ENCODE measurements at regions not wholly inside any gene's neighbourhood (a gene's known extent, or its start where the extent isn't known, plus 50 kb on each side); places are given as distances from the start of the nearest gene placed in this dataset.

GRCh38 chr17:34458266-34458665, 95.2 kb upstream of the CCL1 start:
- intact Hi-C loops (cut with micrococcal nuclease) = no loop called here
- Histone ChIP-seq H3K4me3 (no peak overlapping the region), H3K27me3 (ENCODE audit: low read depth) (peaks cover 94% of the 10 kb centered on the region), H3K4me1 (no peaks in the 10 kb centered on the region), H3K27ac (replicated peaks) (no peak overlapping the region), H3K36me3 (no peaks in the 10 kb centered on the region), H3K9me3 (replicated peaks) (no peaks in the 10 kb centered on the region)
- DNase-seq = no peak
- TF ChIP-seq CTCF (IDR thresholded peaks at IDR 0.05; ENCODE audit: borderline replicate concordance) = no peak

- no peak for TF ChIP-seq CTCF (IDR thresholded peaks at IDR 0.05; ENCODE audit: borderline replicate concordance)
- no peaks in the 10 kb centered on the region for H3K4me1 ChIP-seq
- DNase-seq = no peak
- no peaks in the 10 kb centered on the region for H3K9me3 ChIP-seq (replicated peaks)
- H3K27me3 ChIP-seq (ENCODE audit: low read depth) = peaks cover 93% of the 10 kb centered on the region
- H3K27ac ChIP-seq (replicated peaks) = no peak overlapping the region
- no peak overlapping the region for H3K4me3 ChIP-seq
- no peaks in the 10 kb centered on the region for H3K36me3 ChIP-seq
- intact Hi-C loops (cut with micrococcal nuclease) = no loop called here
Measured at GRCh38 chr17:34456121-34456520, 93.1 kb upstream of the CCL1 start.

- H3K36me3 ChIP-seq = no peaks in the 10 kb centered on the region
- no peak for DNase-seq
- no peak overlapping the region for H3K27ac ChIP-seq (replicated peaks)
- intact Hi-C loops (cut with micrococcal nuclease) = no loop called here
- H3K27me3 ChIP-seq (ENCODE audit: low read depth) = peaks cover 79% of the 10 kb centered on the region
- no peaks in the 10 kb centered on the region for H3K4me1 ChIP-seq
- no peak overlapping the region for H3K4me3 ChIP-seq
- no peak for TF ChIP-seq CTCF (IDR thresholded peaks at IDR 0.05; ENCODE audit: borderline replicate concordance)
- H3K9me3 ChIP-seq (replicated peaks) = no peaks in the 10 kb centered on the region
Measured at GRCh38 chr17:34452769-34453168, 89.7 kb upstream of the CCL1 start.

GRCh38 chr17:34451313-34451712, 88.3 kb upstream of the CCL1 start:
- Histone ChIP-seq H3K36me3 (no peaks in the 10 kb centered on the region), H3K4me1 (no peaks in the 10 kb centered on the region), H3K27ac (replicated peaks) (no peak overlapping the region), H3K27me3 (ENCODE audit: low read depth) (peaks cover 65% of the 10 kb centered on the region), H3K9me3 (replicated peaks) (no peaks in the 10 kb centered on the region), H3K4me3 (no peak overlapping the region)
- no peak for TF ChIP-seq CTCF (IDR thresholded peaks at IDR 0.05; ENCODE audit: borderline replicate concordance)
- no peak for DNase-seq
- intact Hi-C loops (cut with micrococcal nuclease) = no loop called here

- Histone ChIP-seq H3K4me1 (peaks cover 8% of the 10 kb centered on the region), H3K27ac (replicated peaks) (no peak overlapping the region), H3K36me3 (no peaks in the 10 kb centered on the region), H3K4me3 (no peak overlapping the region), H3K9me3 (replicated peaks) (no peaks in the 10 kb centered on the region), H3K27me3 (ENCODE audit: low read depth) (peaks cover 31% of the 10 kb centered on the region)
- intact Hi-C loops (cut with micrococcal nuclease) = no loop called here
- DNase-seq = no peak
- no peak for TF ChIP-seq CTCF (IDR thresholded peaks at IDR 0.05; ENCODE audit: borderline replicate concordance)
Measured at GRCh38 chr17:34447406-34447805, 84.4 kb upstream of the CCL1 start.

GRCh38 chr17:34445101-34445500, 82.1 kb upstream of the CCL1 start:
- no peak for TF ChIP-seq CTCF (IDR thresholded peaks at IDR 0.05; ENCODE audit: borderline replicate concordance)
- Histone ChIP-seq H3K27ac (replicated peaks) (no peak overlapping the region), H3K27me3 (ENCODE audit: low read depth) (peaks cover 11% of the 10 kb centered on the region), H3K4me1 (peaks cover 12% of the 10 kb centered on the region), H3K36me3 (no peaks in the 10 kb centered on the region), H3K4me3 (no peak overlapping the region), H3K9me3 (replicated peaks) (no peaks in the 10 kb centered on the region)
- DNase-seq = no peak
- intact Hi-C loops (cut with micrococcal nuclease) = no loop called here
